MM.1S (cell line): ENCODE measurements at regions not wholly inside any gene's neighbourhood (a gene's known extent, or its start where the extent isn't known, plus 50 kb on each side); places are given as distances from the start of the nearest gene placed in this dataset.

ENCODE experiments used
- CTCF ChIP-seq: fragments of 300-600 bp; sonication (generic); IDR thresholded peaks from 2 replicates; pipeline ENCODE4 v1.5.1; 2016; ENCODE audit warnings: antibody characterized with exemption, low read length, mixed read lengths
- EZH2 ChIP-seq: fragments of 300-600 bp; sonication (generic); optimal IDR thresholded peaks from 2 replicates; pipeline ENCODE3; 2017; ENCODE audit warnings: low read depth, mild to moderate bottlenecking, antibody characterized with exemption, low read length, mixed read lengths
- EZH2phosphoT487 ChIP-seq: fragments of 300-600 bp; sonication (generic); IDR thresholded peaks from 2 replicates; pipeline ENCODE4 v1.6.1; 2018; ENCODE audit warnings: antibody characterized with exemption, low read length

GRCh38 chr7:4629287-4629895 is 52.7 kb upstream of the FOXK1 start:
- TF ChIP-seq CTCF (no peak), EZH2 (no peak), EZH2phosphoT487 (no peak)
